Smooth muscle cell (in vitro differentiated cells): ENCODE measurements at regions not wholly inside any gene's neighbourhood (a gene's known extent, or its start where the extent isn't known, plus 50 kb on each side); places are given as distances from the start of the nearest gene placed in this dataset.

Experiments used
- DNase-seq: peaks from one replicate; lab custom pipeline; 2025; ENCODE audit not compliant: unreplicated experiment; lab: John Stamatoyannopoulos, UW
- H2AFZ ChIP-seq: fragments of 200-600 bp; sonication (generic); 2 replicates; pipeline ENCODE4 v1.6.0; 2016; ENCODE audit warnings: antibody characterized with exemption, low read depth, mild to moderate bottlenecking
- H3F3A ChIP-seq: fragments of 200-600 bp; sonication (generic); 2 replicates; pipeline ENCODE4 v1.6.0; 2017; ENCODE audit warnings: antibody characterized with exemption, low read depth
- H3K27ac ChIP-seq: fragments of 200-600 bp; sonication (generic); 2 replicates; pipeline ENCODE4 v1.5.1; 2016; ENCODE audit warnings: low read depth, mild to moderate bottlenecking
- H3K27me3 ChIP-seq: fragments of 200-600 bp; sonication (generic); 2 replicates; pipeline ENCODE4 v1.6.1; 2016; ENCODE audit warnings: low read depth, mild to moderate bottlenecking
- H3K36me3 ChIP-seq: fragments of 200-600 bp; sonication (generic); 2 replicates; pipeline ENCODE4 v1.5.1; 2016; ENCODE audit warnings: low read depth
- H3K4me1 ChIP-seq: fragments of 200-600 bp; sonication (generic); 2 replicates; pipeline ENCODE4 v1.5.1; 2016; ENCODE audit warnings: low read depth
- H3K4me2 ChIP-seq: fragments of 200-600 bp; sonication (generic); 2 replicates; pipeline ENCODE4 v1.6.0; 2016; ENCODE audit warnings: mild to moderate bottlenecking
- H3K4me3 ChIP-seq: fragments of 200-600 bp; sonication (generic); 2 replicates; pipeline ENCODE4 v1.5.1; 2016; ENCODE audit warnings: mild to moderate bottlenecking
- H3K79me2 ChIP-seq: fragments of 200-600 bp; sonication (generic); 2 replicates; pipeline ENCODE4 v1.6.0; 2016; ENCODE audit warnings: low read depth, mild to moderate bottlenecking
- H3K9ac ChIP-seq: fragments of 200-600 bp; sonication (generic); 2 replicates; pipeline ENCODE4 v1.6.0; 2016; ENCODE audit warnings: low read depth
- H3K9me3 ChIP-seq: fragments of 200-600 bp; sonication (generic); replicated peaks from 2 replicates; pipeline ENCODE4 v1.5.1; 2016; ENCODE audit warnings: low read depth
- H4K20me1 ChIP-seq: fragments of 200-600 bp; sonication (generic); 2 replicates; pipeline ENCODE4 v1.6.0; 2016; ENCODE audit warnings: low read depth
- WGBS: methylation state at CpG from one replicate; pipeline ENCODE4 v1.1.7; 2016; ENCODE audit warnings: low lambda C conversion rate; 5-methylcytosine and 5-hydroxymethylcytosine counted together
- TF ChIP-seq, protein P1 (sequence below): fragments of 200-600 bp; sonication (generic); IDR thresholded peaks from 2 replicates; pipeline ENCODE4 v1.5.1; 2017; ENCODE audit warnings: borderline replicate concordance, mild to moderate bottlenecking, antibody characterized with exemption; ENCODE audit not compliant: insufficient read depth, poor library complexity, severe bottlenecking

DNA sequence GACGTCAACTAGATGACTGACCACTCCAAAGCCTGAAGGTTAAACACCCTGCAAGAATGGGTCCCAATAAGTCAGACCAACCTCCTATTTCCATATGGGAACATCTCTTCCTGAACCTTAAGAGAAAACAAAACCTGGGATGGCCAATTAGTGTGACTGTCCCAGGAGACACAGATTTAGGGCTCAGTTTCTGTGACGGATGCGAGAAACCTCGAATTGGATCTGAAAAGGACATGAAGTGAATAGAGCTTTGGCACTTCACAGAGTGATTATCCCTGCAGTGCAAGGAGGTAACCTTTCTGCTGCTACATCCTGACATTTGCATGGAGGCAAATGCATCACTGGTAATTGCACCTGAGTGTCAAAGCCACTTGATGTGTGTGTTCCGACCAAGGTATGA is 442.2 kb upstream of the KLF12 start:
- H3K36me3 ChIP-seq: no peaks in the 10 kb centered on the region
- peaks cover 9% of the 10 kb centered on the region for H3F3A ChIP-seq
- H2AFZ ChIP-seq: peak overlapping the region; percentile 97
- WGBS: 86% methylated on average over 5 of the region's 5 CpGs
- H3K4me2 ChIP-seq: peak overlapping the region; percentile 89
- no peaks in the 10 kb centered on the region for H3K9me3 ChIP-seq
- H3K4me3 ChIP-seq: no peak overlapping the region
- no peak for DNase-seq
- H3K27ac ChIP-seq: no peak overlapping the region
- TF ChIP-seq, protein P1, sequence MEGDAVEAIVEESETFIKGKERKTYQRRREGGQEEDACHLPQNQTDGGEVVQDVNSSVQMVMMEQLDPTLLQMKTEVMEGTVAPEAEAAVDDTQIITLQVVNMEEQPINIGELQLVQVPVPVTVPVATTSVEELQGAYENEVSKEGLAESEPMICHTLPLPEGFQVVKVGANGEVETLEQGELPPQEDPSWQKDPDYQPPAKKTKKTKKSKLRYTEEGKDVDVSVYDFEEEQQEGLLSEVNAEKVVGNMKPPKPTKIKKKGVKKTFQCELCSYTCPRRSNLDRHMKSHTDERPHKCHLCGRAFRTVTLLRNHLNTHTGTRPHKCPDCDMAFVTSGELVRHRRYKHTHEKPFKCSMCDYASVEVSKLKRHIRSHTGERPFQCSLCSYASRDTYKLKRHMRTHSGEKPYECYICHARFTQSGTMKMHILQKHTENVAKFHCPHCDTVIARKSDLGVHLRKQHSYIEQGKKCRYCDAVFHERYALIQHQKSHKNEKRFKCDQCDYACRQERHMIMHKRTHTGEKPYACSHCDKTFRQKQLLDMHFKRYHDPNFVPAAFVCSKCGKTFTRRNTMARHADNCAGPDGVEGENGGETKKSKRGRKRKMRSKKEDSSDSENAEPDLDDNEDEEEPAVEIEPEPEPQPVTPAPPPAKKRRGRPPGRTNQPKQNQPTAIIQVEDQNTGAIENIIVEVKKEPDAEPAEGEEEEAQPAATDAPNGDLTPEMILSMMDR: no peak
- H3K79me2 ChIP-seq: no peaks in the 10 kb centered on the region
- H3K27me3 ChIP-seq: no peaks in the 10 kb centered on the region
- peaks cover 17% of the 10 kb centered on the region for H3K4me1 ChIP-seq
- H3K9ac ChIP-seq: no peak overlapping the region
- no peaks in the 10 kb centered on the region for H4K20me1 ChIP-seq

DNA sequence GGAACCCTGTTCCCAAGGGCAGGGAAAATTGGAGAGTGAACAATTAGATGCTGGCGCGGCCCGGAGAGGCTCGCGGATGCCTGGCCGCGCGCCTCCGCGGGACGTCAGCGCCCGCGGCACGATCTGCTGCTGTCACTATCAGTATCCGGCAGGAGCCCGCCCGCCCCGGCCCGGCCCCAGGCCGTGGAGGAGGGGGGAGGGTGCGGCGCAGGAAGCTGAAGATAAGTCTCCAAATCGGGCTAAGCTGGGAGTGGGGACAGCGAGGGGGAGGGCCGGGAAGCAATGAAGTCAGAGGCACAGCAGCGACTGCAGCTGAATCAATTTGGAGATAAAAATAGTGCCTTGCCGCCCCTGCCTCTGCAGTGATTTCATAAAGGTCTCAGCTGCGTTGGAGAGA is 441.5 kb upstream of the KLF12 start:
- peaks cover 9% of the 10 kb centered on the region for H3F3A ChIP-seq
- no peaks in the 10 kb centered on the region for H3K9me3 ChIP-seq
- H3K27me3 ChIP-seq: no peaks in the 10 kb centered on the region
- no peaks in the 10 kb centered on the region for H4K20me1 ChIP-seq
- H3K9ac ChIP-seq: no peak overlapping the region
- WGBS: under 1% methylated on average over 20 of the region's 29 CpGs
- DNase-seq: peak; percentile 24
- no peaks in the 10 kb centered on the region for H3K79me2 ChIP-seq
- peak overlapping the region; percentile 49 for H3K4me3 ChIP-seq
- TF ChIP-seq, protein P1: no peak
- peaks cover 17% of the 10 kb centered on the region for H3K4me1 ChIP-seq
- H3K36me3 ChIP-seq: no peaks in the 10 kb centered on the region
- peak overlapping the region; percentile 97 for H2AFZ ChIP-seq
- peak overlapping the region; percentile 89 for H3K4me2 ChIP-seq
- H3K27ac ChIP-seq: no peak overlapping the region

DNA sequence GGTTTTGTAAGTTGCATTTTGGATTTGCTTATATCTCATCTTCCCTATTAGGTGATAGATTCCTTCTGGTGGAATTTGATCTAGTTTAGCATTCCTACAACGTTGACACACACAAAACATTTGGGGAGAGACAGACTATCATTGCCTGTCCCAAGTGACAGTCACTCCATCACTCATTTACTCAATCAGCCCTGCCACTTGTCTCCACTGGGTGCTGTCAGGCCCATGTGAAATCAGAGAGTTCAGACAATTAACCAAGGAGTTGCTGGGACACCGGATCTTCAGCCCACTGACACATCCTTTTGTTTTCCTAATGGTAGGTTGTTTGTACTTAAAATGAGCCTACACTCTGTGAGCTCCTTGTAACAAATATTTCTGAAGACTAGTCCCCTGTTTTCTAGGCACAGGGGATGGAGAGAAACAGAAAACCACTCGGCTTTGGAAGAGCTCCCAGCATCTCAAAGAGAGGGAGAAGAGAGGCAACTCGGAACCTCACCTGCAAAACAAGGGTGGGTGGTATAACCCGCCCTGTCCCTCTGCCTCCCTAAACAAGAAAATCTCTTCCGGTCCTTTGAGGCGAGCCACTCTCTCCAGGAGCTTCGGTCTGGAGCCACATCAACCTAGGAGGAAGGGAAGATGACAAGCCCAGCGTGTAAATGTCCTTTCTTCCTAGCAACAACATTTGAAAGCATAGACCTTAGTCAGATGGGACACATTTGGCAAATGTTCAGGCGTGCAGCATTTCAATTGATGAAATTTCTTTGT is 440.9 kb upstream of the KLF12 start:
- WGBS: 19% methylated on average over 10 of the region's 10 CpGs
- Histone ChIP-seq H3K79me2 (no peaks in the 10 kb centered on the region), H3K9me3 (no peaks in the 10 kb centered on the region), H3K4me1 (peaks cover 17% of the 10 kb centered on the region), H3F3A (peaks cover 9% of the 10 kb centered on the region), H3K4me2 (peak overlapping the region; percentile 89), H3K9ac (no peak overlapping the region), H3K27ac (no peak overlapping the region), H4K20me1 (no peaks in the 10 kb centered on the region), H3K4me3 (peak overlapping the region; percentile 49), H3K27me3 (no peaks in the 10 kb centered on the region), H3K36me3 (no peaks in the 10 kb centered on the region), H2AFZ (peak overlapping the region; percentile 97)
- TF ChIP-seq, protein P1: no peak
- DNase-seq: no peak

DNA sequence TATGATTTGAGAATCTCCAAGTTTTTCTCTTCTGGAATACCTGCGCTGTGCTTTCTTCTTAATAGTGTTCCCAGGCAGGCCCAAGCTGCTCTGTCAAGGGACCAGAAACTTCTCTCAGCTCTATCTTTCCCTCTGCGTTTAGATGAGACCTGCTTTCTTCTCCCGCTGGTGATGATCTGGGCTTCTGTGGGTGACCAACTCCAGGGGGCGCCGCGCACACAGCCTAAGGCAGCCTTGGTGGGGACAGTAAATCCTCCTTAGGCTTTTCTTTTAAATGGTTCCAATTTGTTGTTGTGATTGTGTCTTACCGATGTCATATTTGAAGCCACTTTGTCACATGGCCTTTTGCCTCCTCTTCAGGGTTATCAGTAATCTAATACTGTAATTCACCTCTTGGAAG is 439.4 kb upstream of the KLF12 start:
- Histone ChIP-seq H3K4me2 (no peak overlapping the region), H3K4me1 (peaks cover 17% of the 10 kb centered on the region), H3K4me3 (no peak overlapping the region), H3K9ac (no peak overlapping the region), H3K27ac (no peak overlapping the region), H3K9me3 (no peaks in the 10 kb centered on the region), H2AFZ (no peak overlapping the region), H3K79me2 (no peaks in the 10 kb centered on the region), H3K36me3 (no peaks in the 10 kb centered on the region), H3F3A (peaks cover 9% of the 10 kb centered on the region), H3K27me3 (no peaks in the 10 kb centered on the region), H4K20me1 (no peaks in the 10 kb centered on the region)
- TF ChIP-seq, protein P1: no peak
- DNase-seq: no peak
- 63% methylated on average over 7 of the region's 7 CpGs for WGBS
